Mesendoderm (in vitro differentiated cells): ENCODE measurements at regions not wholly inside any gene's neighbourhood (a gene's known extent, or its start where the extent isn't known, plus 50 kb on each side); places are given as distances from the start of the nearest gene placed in this dataset.

Experiments used
- DNase-seq: peaks from one replicate; pipeline ENCODE4 v3.0.0; 2013
- H2AK5ac ChIP-seq: 2 replicates; pipeline ENCODE4 v1.6.1; 2013; ENCODE audit warnings: low read length, inconsistent platforms
- H2BK120ac ChIP-seq: 2 replicates; pipeline ENCODE4 v1.6.1; 2013; ENCODE audit warnings: low read depth, mild to moderate bottlenecking, low read length, moderate library complexity, mixed read lengths
- H2BK15ac ChIP-seq: replicated peaks from 2 replicates; pipeline ENCODE4 v1.6.1; 2013; ENCODE audit warnings: low read depth, mild to moderate bottlenecking, moderate library complexity
- H2BK5ac ChIP-seq: 2 replicates; pipeline ENCODE4 v1.6.1; 2013; ENCODE audit warnings: low read length, inconsistent platforms
- H3K18ac ChIP-seq: 2 replicates; pipeline ENCODE4 v1.6.1; 2013; ENCODE audit warnings: mild to moderate bottlenecking, low read length, mixed read lengths
- H3K23ac ChIP-seq: one replicate; pipeline ENCODE4 v1.6.1; 2013; ENCODE audit warnings: low read length
- H3K27ac ChIP-seq: 2 replicates; pipeline ENCODE4 v1.5.1; 2013; ENCODE audit warnings: low read depth, mild to moderate bottlenecking, inconsistent platforms, low read length, moderate library complexity
- H3K27me3 ChIP-seq: 2 replicates; pipeline ENCODE4 v1.6.1; 2013; ENCODE audit warnings: low read length, control low read depth, mild to moderate bottlenecking, inconsistent platforms; ENCODE audit not compliant: insufficient read depth, poor library complexity
- H3K36me3 ChIP-seq: 2 replicates; pipeline ENCODE4 v1.6.1; 2013; ENCODE audit warnings: low read length, inconsistent platforms; ENCODE audit not compliant: control insufficient read depth, insufficient read depth
- H3K4ac ChIP-seq: one replicate; pipeline ENCODE4 v1.6.1; 2013; ENCODE audit warnings: low read depth, mild to moderate bottlenecking, low read length, moderate library complexity
- H3K4me1 ChIP-seq: 2 replicates; pipeline ENCODE4 v1.6.1; 2013; ENCODE audit warnings: low read depth, low read length, inconsistent platforms; ENCODE audit not compliant: control insufficient read depth
- H3K4me2 ChIP-seq: 2 replicates; pipeline ENCODE4 v1.6.1; 2013; ENCODE audit warnings: low read length
- H3K4me3 ChIP-seq: 2 replicates; pipeline ENCODE4 v1.5.1; 2013; ENCODE audit warnings: mild to moderate bottlenecking, low read length
- H3K56ac ChIP-seq: one replicate; pipeline ENCODE4 v1.6.1; 2013; ENCODE audit warnings: low read length
- H3K79me1 ChIP-seq: 2 replicates; pipeline ENCODE4 v1.6.1; 2013; ENCODE audit warnings: low read length, inconsistent platforms
- H3K79me2 ChIP-seq: 2 replicates; pipeline ENCODE4 v1.6.1; 2013; ENCODE audit warnings: mild to moderate bottlenecking, low read length; ENCODE audit not compliant: control insufficient read depth, insufficient read depth
- H3K9ac ChIP-seq: 2 replicates; pipeline ENCODE4 v1.6.1; 2013; ENCODE audit warnings: low read length, inconsistent platforms
- H4K5ac ChIP-seq: one replicate; pipeline ENCODE4 v1.6.1; 2013; ENCODE audit warnings: low read length
- H4K8ac ChIP-seq: one replicate; pipeline ENCODE4 v1.6.1; 2013; ENCODE audit warnings: low read depth, mild to moderate bottlenecking, control low read depth, low read length, moderate library complexity
- WGBS: extraction: QIAGEN DNeasy Blood & Tissue Kit; methylation state at CpG from one replicate; pipeline ENCODE4 v1.1.7; 2013; ENCODE audit warnings: low lambda C conversion rate, missing lambda C conversion rate; ENCODE audit not compliant: insufficient coverage; ENCODE audit errors: extremely low coverage; 5-methylcytosine and 5-hydroxymethylcytosine counted together

- no peaks in the 10 kb centered on the region for H3K4me1 ChIP-seq
- no peak overlapping the region for H4K5ac ChIP-seq
- H2AK5ac ChIP-seq: no peak overlapping the region
- no peak overlapping the region for H3K4me3 ChIP-seq
- no peak overlapping the region for H3K27ac ChIP-seq
- no peak overlapping the region for H3K56ac ChIP-seq
- H3K79me1 ChIP-seq: no peaks in the 10 kb centered on the region
- H3K9ac ChIP-seq: no peak overlapping the region
- no CpG with 5 or more reads among the region's 2 CpGs for WGBS
- no peaks in the 10 kb centered on the region for H3K36me3 ChIP-seq
- H3K79me2 ChIP-seq: no peaks in the 10 kb centered on the region
- no peak overlapping the region for H2BK15ac ChIP-seq
- H3K4me2 ChIP-seq: no peak overlapping the region
- H4K8ac ChIP-seq: no peak overlapping the region
- H2BK120ac ChIP-seq: no peak overlapping the region
- H2BK5ac ChIP-seq: no peak overlapping the region
- H3K23ac ChIP-seq: no peak overlapping the region
- no peak for DNase-seq
- no peak overlapping the region for H3K18ac ChIP-seq
- H3K27me3 ChIP-seq: no peaks in the 10 kb centered on the region
- no peak overlapping the region for H3K4ac ChIP-seq
Measured at GRCh38 chr7:84605301-84605700, 410.7 kb upstream of the SEMA3A start.

- Histone ChIP-seq H3K23ac (no peak overlapping the region), H2BK5ac (no peak overlapping the region), H3K18ac (no peak overlapping the region), H3K56ac (no peak overlapping the region), H2BK15ac (no peak overlapping the region), H4K8ac (no peak overlapping the region), H3K9ac (no peak overlapping the region), H4K5ac (no peak overlapping the region), H2AK5ac (no peak overlapping the region), H2BK120ac (no peak overlapping the region), H3K79me1 (no peaks in the 10 kb centered on the region), H3K4ac (no peak overlapping the region), H3K4me1 (no peaks in the 10 kb centered on the region), H3K4me2 (no peak overlapping the region), H3K36me3 (no peaks in the 10 kb centered on the region), H3K79me2 (no peaks in the 10 kb centered on the region), H3K27me3 (no peaks in the 10 kb centered on the region), H3K4me3 (no peak overlapping the region), H3K27ac (no peak overlapping the region)
- no CpG with 5 or more reads among the region's 5 CpGs for WGBS
- no peak for DNase-seq
Measured at GRCh38 chr7:84603545-84603944, 409.0 kb upstream of the SEMA3A start.

- H3K23ac ChIP-seq: no peak overlapping the region
- no CpG with 5 or more reads among the region's 4 CpGs for WGBS
- DNase-seq: no peak
Measured at GRCh38 chr7:84595026-84595425, 400.4 kb upstream of the SEMA3A start.

GRCh38 chr7:84591897-84592296 is 397.3 kb upstream of the SEMA3A start:
- H2BK120ac ChIP-seq: no peak overlapping the region
- H3K4me3 ChIP-seq: no peak overlapping the region
- no peaks in the 10 kb centered on the region for H3K4me1 ChIP-seq
- no peak overlapping the region for H2AK5ac ChIP-seq
- no peak for DNase-seq
- no peaks in the 10 kb centered on the region for H3K27me3 ChIP-seq
- no CpG with 5 or more reads among the region's 2 CpGs for WGBS
- H3K4ac ChIP-seq: no peak overlapping the region
- no peaks in the 10 kb centered on the region for H3K36me3 ChIP-seq
- H3K79me2 ChIP-seq: no peaks in the 10 kb centered on the region
- no peak overlapping the region for H2BK5ac ChIP-seq
- no peak overlapping the region for H3K18ac ChIP-seq
- H3K27ac ChIP-seq: no peak overlapping the region
- H2BK15ac ChIP-seq: no peak overlapping the region
- no peak overlapping the region for H3K9ac ChIP-seq
- H3K79me1 ChIP-seq: no peaks in the 10 kb centered on the region
- H4K5ac ChIP-seq: no peak overlapping the region
- no peak overlapping the region for H3K56ac ChIP-seq
- H3K4me2 ChIP-seq: no peak overlapping the region
- H3K23ac ChIP-seq: no peak overlapping the region
- no peak overlapping the region for H4K8ac ChIP-seq

More at GRCh38 chr7:84595026-84595425, 400.4 kb upstream of the SEMA3A start:
- H2BK5ac ChIP-seq: no peak overlapping the region
- no peak overlapping the region for H3K4ac ChIP-seq
- H3K79me2 ChIP-seq: no peaks in the 10 kb centered on the region
- H4K5ac ChIP-seq: no peak overlapping the region
- no peak overlapping the region for H2BK120ac ChIP-seq
- H3K36me3 ChIP-seq: no peaks in the 10 kb centered on the region
- H3K18ac ChIP-seq: no peak overlapping the region
- H3K4me3 ChIP-seq: no peak overlapping the region
- H4K8ac ChIP-seq: no peak overlapping the region
- no peak overlapping the region for H3K9ac ChIP-seq
- no peaks in the 10 kb centered on the region for H3K79me1 ChIP-seq
- no peak overlapping the region for H3K27ac ChIP-seq
- no peaks in the 10 kb centered on the region for H3K4me1 ChIP-seq
- H3K4me2 ChIP-seq: no peak overlapping the region
- H3K27me3 ChIP-seq: no peaks in the 10 kb centered on the region
- no peak overlapping the region for H2AK5ac ChIP-seq
- H3K56ac ChIP-seq: no peak overlapping the region
- H2BK15ac ChIP-seq: no peak overlapping the region

GRCh38 chr7:84589012-84589411 is 394.4 kb upstream of the SEMA3A start:
- no peak overlapping the region for H3K4me3 ChIP-seq
- no peak for DNase-seq
- H2AK5ac ChIP-seq: no peak overlapping the region
- no peaks in the 10 kb centered on the region for H3K79me1 ChIP-seq
- no peak overlapping the region for H3K27ac ChIP-seq
- no peaks in the 10 kb centered on the region for H3K27me3 ChIP-seq
- no peak overlapping the region for H4K5ac ChIP-seq
- no peak overlapping the region for H2BK120ac ChIP-seq
- H3K23ac ChIP-seq: no peak overlapping the region
- no peak overlapping the region for H3K9ac ChIP-seq
- no peak overlapping the region for H2BK5ac ChIP-seq
- no peak overlapping the region for H4K8ac ChIP-seq
- no peaks in the 10 kb centered on the region for H3K79me2 ChIP-seq
- no CpG with 5 or more reads among the region's 4 CpGs for WGBS
- no peak overlapping the region for H3K56ac ChIP-seq
- no peak overlapping the region for H3K4me2 ChIP-seq
- no peaks in the 10 kb centered on the region for H3K36me3 ChIP-seq
- H3K4ac ChIP-seq: no peak overlapping the region
- H3K4me1 ChIP-seq: no peaks in the 10 kb centered on the region
- H3K18ac ChIP-seq: no peak overlapping the region
- no peak overlapping the region for H2BK15ac ChIP-seq

GRCh38 chr7:84583331-84583730 is 388.7 kb upstream of the SEMA3A start:
- Histone ChIP-seq H3K56ac (no peak overlapping the region), H3K4me1 (no peaks in the 10 kb centered on the region), H3K27ac (no peak overlapping the region), H3K4ac (no peak overlapping the region), H2BK15ac (no peak overlapping the region), H2BK120ac (no peak overlapping the region), H3K79me2 (no peaks in the 10 kb centered on the region), H3K9ac (no peak overlapping the region), H2AK5ac (no peak overlapping the region), H4K5ac (no peak overlapping the region), H4K8ac (no peak overlapping the region), H3K4me3 (no peak overlapping the region), H3K36me3 (no peaks in the 10 kb centered on the region), H3K79me1 (no peaks in the 10 kb centered on the region), H3K27me3 (no peaks in the 10 kb centered on the region), H3K4me2 (no peak overlapping the region), H3K23ac (no peak overlapping the region), H3K18ac (no peak overlapping the region), H2BK5ac (no peak overlapping the region)
- WGBS: no CpG with 5 or more reads among the region's 4 CpGs
- no peak for DNase-seq
